Testis (tissue), 2 donors: ENCODE measurements at regions not wholly inside any gene's neighbourhood (a gene's known extent, or its start where the extent isn't known, plus 50 kb on each side); places are given as distances from the start of the nearest gene placed in this dataset.

ENCODE experiments used
- POLR2A ChIP-seq: fragments of 450-650 bp; IDR thresholded peaks from one replicate; pipeline ENCODE4 v1.6.1; 2017; ENCODE audit warnings: antibody characterized with exemption, mild to moderate bottlenecking, moderate library complexity
- TF ChIP-seq, protein P1 (sequence below), 3 experiments: fragments of 450-650 bp in 2 of 3; fragments of 200-600 bp in 1 of 3; sonication (generic) in 1 of 3; IDR thresholded peaks; one replicate each; pipeline ENCODE4 v1.5.1; 2016 to 2019; ENCODE audit warnings: antibody characterized with exemption in 3 of 3, mild to moderate bottlenecking in 2 of 3, moderate library complexity in 1 of 3

DNA sequence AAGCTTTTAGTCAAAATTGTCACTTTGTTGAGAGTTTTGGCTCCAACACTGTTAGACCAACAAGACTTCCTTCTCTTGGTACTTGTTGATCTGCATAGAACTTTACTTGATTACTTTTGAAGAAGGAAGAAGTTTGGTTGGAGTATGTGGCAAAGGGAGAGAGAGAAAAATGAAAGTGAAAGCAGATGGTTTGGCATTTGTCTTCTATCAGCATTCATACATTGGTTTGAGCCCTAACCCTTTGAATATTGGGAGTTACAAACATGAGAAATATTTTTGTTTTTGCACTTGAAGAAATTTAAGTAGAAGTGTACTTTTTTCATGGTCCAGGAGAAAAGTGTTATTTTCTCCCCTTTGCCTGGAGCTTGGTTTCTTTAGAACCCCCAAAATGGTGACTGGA, 169.8 kb downstream of the ADGRL4 start:
- TF ChIP-seq, protein P1, sequence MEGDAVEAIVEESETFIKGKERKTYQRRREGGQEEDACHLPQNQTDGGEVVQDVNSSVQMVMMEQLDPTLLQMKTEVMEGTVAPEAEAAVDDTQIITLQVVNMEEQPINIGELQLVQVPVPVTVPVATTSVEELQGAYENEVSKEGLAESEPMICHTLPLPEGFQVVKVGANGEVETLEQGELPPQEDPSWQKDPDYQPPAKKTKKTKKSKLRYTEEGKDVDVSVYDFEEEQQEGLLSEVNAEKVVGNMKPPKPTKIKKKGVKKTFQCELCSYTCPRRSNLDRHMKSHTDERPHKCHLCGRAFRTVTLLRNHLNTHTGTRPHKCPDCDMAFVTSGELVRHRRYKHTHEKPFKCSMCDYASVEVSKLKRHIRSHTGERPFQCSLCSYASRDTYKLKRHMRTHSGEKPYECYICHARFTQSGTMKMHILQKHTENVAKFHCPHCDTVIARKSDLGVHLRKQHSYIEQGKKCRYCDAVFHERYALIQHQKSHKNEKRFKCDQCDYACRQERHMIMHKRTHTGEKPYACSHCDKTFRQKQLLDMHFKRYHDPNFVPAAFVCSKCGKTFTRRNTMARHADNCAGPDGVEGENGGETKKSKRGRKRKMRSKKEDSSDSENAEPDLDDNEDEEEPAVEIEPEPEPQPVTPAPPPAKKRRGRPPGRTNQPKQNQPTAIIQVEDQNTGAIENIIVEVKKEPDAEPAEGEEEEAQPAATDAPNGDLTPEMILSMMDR (IDR thresholded peaks at IDR 0.05), result no peak
- TF ChIP-seq POLR2A, result no peak
